Endodermal cell (in vitro differentiated cells): ENCODE measurements at regions not wholly inside any gene's neighbourhood (a gene's known extent, or its start where the extent isn't known, plus 50 kb on each side); places are given as distances from the start of the nearest gene placed in this dataset.

Experiments
- DNase-seq: peaks from one replicate; pipeline ENCODE4 v3.0.0-alpha.2; 2017
- H3K27ac ChIP-seq: 2 replicates; pipeline ENCODE4 v1.5.1; 2013; ENCODE audit warnings: mild to moderate bottlenecking, low read depth, low read length, moderate library complexity
- H3K27me3 ChIP-seq: 2 replicates; pipeline ENCODE4 v1.6.1; 2013; ENCODE audit warnings: mild to moderate bottlenecking, low read length, moderate library complexity; ENCODE audit not compliant: insufficient read depth, control insufficient read depth, poor library complexity, severe bottlenecking
- H3K36me3 ChIP-seq: 2 replicates; pipeline ENCODE4 v1.7.0; 2013; ENCODE audit warnings: mild to moderate bottlenecking, low read length, moderate library complexity; ENCODE audit not compliant: control insufficient read depth, insufficient read depth
- H3K4me1 ChIP-seq: one replicate; pipeline ENCODE4 v1.7.0; 2013; ENCODE audit warnings: low read length; ENCODE audit not compliant: control insufficient read depth, insufficient read depth
- H3K4me3 ChIP-seq: 2 replicates; pipeline ENCODE4 v1.5.1; 2013; ENCODE audit warnings: mild to moderate bottlenecking, low read length, moderate library complexity
- H3K9ac ChIP-seq: 2 replicates; pipeline ENCODE4 v1.6.1; 2013; ENCODE audit warnings: mild to moderate bottlenecking, low read length, moderate library complexity; ENCODE audit not compliant: poor library complexity, severe bottlenecking; ENCODE audit errors: extremely low read depth
- H3K9me3 ChIP-seq: 2 replicates; pipeline ENCODE4 v1.6.1; 2013; ENCODE audit warnings: mild to moderate bottlenecking, low read length, moderate library complexity; ENCODE audit not compliant: control insufficient read depth
- H3K27ac Mint-ChIP-seq: 2 replicates; pipeline ENCODE4 v1.8.0; 2020; ENCODE audit warnings: mixed read lengths
- H3K27me3 Mint-ChIP-seq: 2 replicates; pipeline ENCODE4 v1.8.0; 2021; ENCODE audit warnings: mild to moderate bottlenecking, mixed read lengths; ENCODE audit not compliant: insufficient read depth
- H3K36me3 Mint-ChIP-seq: 2 replicates; pipeline ENCODE4 v1.8.0; 2020; ENCODE audit warnings: low read depth, mixed read lengths
- H3K4me1 Mint-ChIP-seq: 2 replicates; pipeline ENCODE4 v1.8.0; 2020; ENCODE audit warnings: mixed read lengths
- H3K4me3 Mint-ChIP-seq: 2 replicates; pipeline ENCODE4 v1.8.0; 2020; ENCODE audit warnings: mild to moderate bottlenecking, moderate library complexity, mixed read lengths
- H3K9me3 Mint-ChIP-seq: 2 replicates; pipeline ENCODE4 v1.8.0; 2020; ENCODE audit warnings: mild to moderate bottlenecking, mixed read lengths
- WGBS, 2 experiments: methylation state at CpG; one replicate each; pipeline versions ENCODE4 v1.1.5 to v1.1.7; 2013; ENCODE audit warnings: missing lambda C conversion rate in 2 of 2, mixed read lengths in 1 of 2; ENCODE audit not compliant: insufficient coverage in 1 of 2, insufficient read length in 1 of 2; 5-methylcytosine and 5-hydroxymethylcytosine counted together
- TF ChIP-seq, protein P1 (sequence below): fragments of 200-600 bp; sonication (generic); conservative IDR thresholded peaks from 2 replicates; pipeline ENCODE4 v1.5.0; 2021; ENCODE audit warnings: antibody characterized with exemption, mild to moderate bottlenecking

DNA sequence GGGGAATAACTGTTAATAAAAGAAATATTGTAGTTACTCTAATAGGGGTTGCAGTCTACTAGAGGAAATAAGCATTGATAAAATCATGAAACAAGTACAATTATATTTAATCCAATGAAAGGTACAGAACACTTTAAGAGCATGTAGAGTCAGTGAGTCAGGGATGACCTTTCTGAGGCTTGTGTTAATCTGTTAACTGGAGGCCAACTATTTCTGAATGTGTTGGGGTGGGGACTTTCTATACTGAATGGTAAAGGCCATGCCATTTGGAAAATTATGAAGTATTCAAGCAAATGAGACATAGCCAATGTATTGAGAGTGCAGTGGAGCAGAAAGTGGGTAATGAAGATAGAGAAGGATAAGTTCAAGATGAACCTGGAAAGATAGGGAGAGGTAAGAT is 646.2 kb downstream of the ADGRL2 start:
- Mint-ChIP-seq H3K9me3 (peaks cover 6% of the 10 kb centered on the region), H3K4me3 (no peak overlapping the region), H3K27ac (no peak overlapping the region), H3K27me3 (no peaks in the 10 kb centered on the region), H3K36me3 (no peaks in the 10 kb centered on the region), H3K4me1 (peaks cover 3% of the 10 kb centered on the region)
- H3K36me3 ChIP-seq = no peaks in the 10 kb centered on the region
- H3K9me3 ChIP-seq = peaks cover 5% of the 10 kb centered on the region
- H3K27me3 ChIP-seq = no peaks in the 10 kb centered on the region
- TF ChIP-seq, protein P1, sequence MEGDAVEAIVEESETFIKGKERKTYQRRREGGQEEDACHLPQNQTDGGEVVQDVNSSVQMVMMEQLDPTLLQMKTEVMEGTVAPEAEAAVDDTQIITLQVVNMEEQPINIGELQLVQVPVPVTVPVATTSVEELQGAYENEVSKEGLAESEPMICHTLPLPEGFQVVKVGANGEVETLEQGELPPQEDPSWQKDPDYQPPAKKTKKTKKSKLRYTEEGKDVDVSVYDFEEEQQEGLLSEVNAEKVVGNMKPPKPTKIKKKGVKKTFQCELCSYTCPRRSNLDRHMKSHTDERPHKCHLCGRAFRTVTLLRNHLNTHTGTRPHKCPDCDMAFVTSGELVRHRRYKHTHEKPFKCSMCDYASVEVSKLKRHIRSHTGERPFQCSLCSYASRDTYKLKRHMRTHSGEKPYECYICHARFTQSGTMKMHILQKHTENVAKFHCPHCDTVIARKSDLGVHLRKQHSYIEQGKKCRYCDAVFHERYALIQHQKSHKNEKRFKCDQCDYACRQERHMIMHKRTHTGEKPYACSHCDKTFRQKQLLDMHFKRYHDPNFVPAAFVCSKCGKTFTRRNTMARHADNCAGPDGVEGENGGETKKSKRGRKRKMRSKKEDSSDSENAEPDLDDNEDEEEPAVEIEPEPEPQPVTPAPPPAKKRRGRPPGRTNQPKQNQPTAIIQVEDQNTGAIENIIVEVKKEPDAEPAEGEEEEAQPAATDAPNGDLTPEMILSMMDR = no peak
- H3K9ac ChIP-seq = no peak overlapping the region
- H3K27ac ChIP-seq = no peak overlapping the region
- no peaks in the 10 kb centered on the region for H3K4me1 ChIP-seq
- no peak for DNase-seq
- no peak overlapping the region for H3K4me3 ChIP-seq

DNA sequence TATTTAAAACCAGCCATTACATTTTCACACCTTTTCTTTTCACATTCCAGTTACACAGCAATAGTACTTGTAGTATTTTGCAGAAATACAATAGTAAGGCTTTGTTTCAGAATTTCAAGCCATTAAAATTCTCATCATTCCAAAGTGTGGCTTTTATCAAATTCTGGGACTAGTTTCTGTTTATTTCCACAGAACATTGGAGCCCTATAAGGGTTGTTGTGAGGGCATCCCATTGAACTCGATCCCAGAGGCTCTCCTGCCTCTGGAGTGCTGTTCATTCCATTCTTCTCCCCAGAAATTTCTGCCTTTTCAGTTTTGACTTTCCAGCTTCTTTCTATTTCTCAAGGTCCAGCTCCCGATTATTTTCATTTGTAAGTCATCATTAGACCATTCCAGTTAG is 645.5 kb downstream of the ADGRL2 start:
- Histone ChIP-seq H3K36me3 (no peaks in the 10 kb centered on the region), H3K9ac (no peak overlapping the region), H3K9me3 (no peaks in the 10 kb centered on the region), H3K27me3 (no peaks in the 10 kb centered on the region), H3K4me1 (no peaks in the 10 kb centered on the region), H3K27ac (no peak overlapping the region), H3K4me3 (no peak overlapping the region)
- H3K4me1 Mint-ChIP-seq = peaks cover 3% of the 10 kb centered on the region
- no peaks in the 10 kb centered on the region for H3K27me3 Mint-ChIP-seq
- no peak overlapping the region for H3K27ac Mint-ChIP-seq
- no peak overlapping the region for H3K4me3 Mint-ChIP-seq
- WGBS, 2 experiments = 90% methylated on average over 2 of the region's 2 CpGs; no CpG with 5 or more reads in 1 of the 2 experiments
- TF ChIP-seq, protein P1 = no peak
- no peaks in the 10 kb centered on the region for H3K9me3 Mint-ChIP-seq
- no peak for DNase-seq
- no peaks in the 10 kb centered on the region for H3K36me3 Mint-ChIP-seq

GRCh38 chr1:82445827-82446226 is 645.1 kb downstream of the ADGRL2 start:
- no peak overlapping the region for H3K9ac ChIP-seq
- no peaks in the 10 kb centered on the region for H3K9me3 Mint-ChIP-seq
- H3K4me1 Mint-ChIP-seq = peaks cover 3% of the 10 kb centered on the region

More at GRCh38 chr1:82445827-82446226, 645.1 kb downstream of the ADGRL2 start:
- H3K27ac Mint-ChIP-seq = no peak overlapping the region
- Histone ChIP-seq H3K27me3 (no peaks in the 10 kb centered on the region), H3K4me1 (no peaks in the 10 kb centered on the region), H3K36me3 (no peaks in the 10 kb centered on the region), H3K27ac (no peak overlapping the region), H3K9me3 (no peaks in the 10 kb centered on the region), H3K4me3 (no peak overlapping the region)
- TF ChIP-seq, protein P1 = no peak
- DNase-seq = no peak
- no peaks in the 10 kb centered on the region for H3K36me3 Mint-ChIP-seq
- WGBS, 2 experiments = 80 to 91% methylated on average over 1 to 3 of the region's 3 CpGs
- no peaks in the 10 kb centered on the region for H3K27me3 Mint-ChIP-seq
- no peak overlapping the region for H3K4me3 Mint-ChIP-seq
